GM21526 (cell line): ENCODE measurements at regions not wholly inside any gene's neighbourhood (a gene's known extent, or its start where the extent isn't known, plus 50 kb on each side); places are given as distances from the start of the nearest gene placed in this dataset.

Experiments
- ATAC-seq: cut with Tn5 transposase; IDR thresholded peaks from one replicate; pipeline ENCODE4 v1.9.1; 2021; ENCODE audit warnings: moderate library complexity; ENCODE audit not compliant: unreplicated experiment, low FRiP score

DNA sequence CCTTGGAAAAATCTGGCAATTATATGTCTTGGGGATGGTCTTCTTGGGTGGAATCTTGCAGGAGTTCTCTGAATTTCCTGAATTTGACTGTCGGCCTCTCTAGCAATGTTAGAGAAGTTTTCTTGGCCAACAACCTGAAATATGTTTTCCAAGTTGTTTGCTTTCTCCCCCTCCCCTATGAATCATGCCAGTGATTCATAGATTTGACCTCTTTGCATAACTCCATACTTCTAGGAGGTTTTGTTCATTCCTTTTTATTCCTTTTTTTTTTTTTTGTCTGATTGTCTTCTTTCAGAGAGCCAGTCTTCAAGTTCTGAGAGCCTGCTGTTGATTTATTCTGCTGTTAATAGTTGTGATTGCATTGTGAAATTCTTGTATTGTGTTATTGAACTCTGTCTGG, 56.7 kb upstream of the SLC44A1 start:
- no peak for ATAC-seq

- ATAC-seq = no peak
Observed at GRCh38 chr9:105188746-105189145, 55.7 kb upstream of the SLC44A1 start.

DNA sequence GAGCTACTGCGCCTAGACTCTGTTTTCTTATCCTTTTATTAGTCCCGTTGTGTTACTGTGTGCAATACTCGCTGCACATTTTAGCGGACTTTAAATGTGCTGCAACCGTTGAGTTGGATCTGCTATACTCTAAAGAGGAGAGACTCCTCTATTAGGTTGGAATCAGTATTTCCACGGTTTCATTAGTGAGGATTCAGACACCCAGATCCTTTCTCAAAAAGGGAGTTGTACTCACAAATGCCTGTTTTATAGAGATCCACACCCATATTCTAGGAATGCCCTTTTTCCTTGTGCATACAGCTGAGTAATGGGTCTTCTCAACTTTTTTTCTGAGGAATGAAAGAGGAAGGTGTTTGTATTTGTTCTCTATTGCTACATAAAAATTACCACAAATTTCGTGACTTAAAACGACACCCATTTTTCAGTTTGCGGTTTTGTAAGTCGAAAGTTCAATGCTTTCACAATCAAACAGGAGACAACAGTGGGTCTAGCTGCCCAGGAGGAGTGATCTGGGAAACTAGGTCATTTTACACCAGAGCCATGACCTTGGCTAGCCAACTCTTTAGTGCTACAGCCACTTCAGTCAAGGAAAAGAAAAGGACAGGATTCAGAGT, 52.8 kb upstream of the SLC44A1 start:
- peak; percentile 70 for ATAC-seq

DNA sequence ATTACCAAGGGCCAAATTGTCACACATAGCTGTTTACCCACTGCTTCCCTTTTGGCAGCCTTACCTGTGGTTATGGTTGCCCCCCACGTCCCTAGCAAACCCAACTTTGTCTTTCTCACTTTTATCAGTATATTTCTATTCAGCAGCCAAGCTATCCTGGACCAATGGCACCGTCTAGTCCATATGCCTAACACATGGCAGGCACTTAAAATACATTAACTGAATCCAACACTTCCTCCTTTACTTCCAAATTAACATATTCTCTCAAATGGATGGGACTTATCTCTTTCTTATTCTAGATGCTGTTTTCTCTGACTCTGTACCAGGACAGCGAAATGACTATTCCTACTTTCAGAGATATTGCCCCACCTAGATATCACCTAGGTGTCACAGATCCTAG, 50.9 kb upstream of the SLC44A1 start:
- ATAC-seq = no peak

- no peak for ATAC-seq
Observed at GRCh38 chr9:105194234-105194633, 50.2 kb upstream of the SLC44A1 start.
